IPS-11a (cell line): ENCODE measurements at regions not wholly inside any gene's neighbourhood (a gene's known extent, or its start where the extent isn't known, plus 50 kb on each side); places are given as distances from the start of the nearest gene placed in this dataset.
"Not testable (repeated sequence)": the region's sequence is repeated elsewhere in the genome, so short reads cannot be mapped to it uniquely, and the experiment has no call there.

ENCODE experiments used
- H3K4me3 ChIP-seq: one replicate; pipeline ENCODE4 v1.5.1; 2013; ENCODE audit warnings: low read depth, low read length, control low read depth

DNA sequence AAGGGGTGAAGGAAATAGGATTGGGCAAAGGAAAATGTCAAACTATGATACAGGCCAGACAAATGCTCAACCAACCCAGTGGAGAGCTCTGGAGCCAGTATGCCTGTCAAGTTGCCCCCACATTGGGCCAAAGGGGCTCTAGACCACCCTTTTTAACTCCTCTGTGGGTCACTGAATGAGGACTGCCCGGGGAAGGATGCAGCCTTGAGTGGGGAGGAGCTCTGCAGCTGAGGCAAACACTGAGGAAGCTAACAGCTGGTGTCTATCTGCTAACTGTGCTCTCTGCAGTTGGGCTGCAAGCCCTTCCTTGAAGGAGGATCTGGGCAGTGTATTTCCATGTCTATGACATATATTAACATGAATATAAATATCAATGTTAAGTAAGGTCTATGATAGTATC lies 98.4 kb upstream of the PRSS16 start:
- no peak overlapping the region for H3K4me3 ChIP-seq

DNA sequence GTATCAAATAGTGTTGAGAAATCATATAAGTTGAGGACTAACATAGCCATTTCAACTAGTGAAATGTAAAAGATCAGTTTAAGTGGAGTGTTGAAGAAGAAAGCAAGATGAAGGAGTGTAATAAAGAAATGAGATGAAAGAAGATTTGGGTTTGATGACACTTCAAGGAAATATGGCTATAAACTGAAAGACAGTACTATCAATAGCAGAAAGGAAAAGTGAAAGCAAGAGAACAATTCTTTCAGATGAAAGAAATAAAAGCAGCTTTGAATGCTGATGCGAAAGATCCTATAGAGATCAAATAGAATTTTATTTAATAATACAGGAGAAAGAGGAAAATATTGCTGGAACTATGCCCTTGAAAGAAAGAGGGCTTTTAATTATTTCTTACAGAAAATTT lies 92.8 kb upstream of the PRSS16 start:
- H3K4me3 ChIP-seq = no peak overlapping the region

DNA sequence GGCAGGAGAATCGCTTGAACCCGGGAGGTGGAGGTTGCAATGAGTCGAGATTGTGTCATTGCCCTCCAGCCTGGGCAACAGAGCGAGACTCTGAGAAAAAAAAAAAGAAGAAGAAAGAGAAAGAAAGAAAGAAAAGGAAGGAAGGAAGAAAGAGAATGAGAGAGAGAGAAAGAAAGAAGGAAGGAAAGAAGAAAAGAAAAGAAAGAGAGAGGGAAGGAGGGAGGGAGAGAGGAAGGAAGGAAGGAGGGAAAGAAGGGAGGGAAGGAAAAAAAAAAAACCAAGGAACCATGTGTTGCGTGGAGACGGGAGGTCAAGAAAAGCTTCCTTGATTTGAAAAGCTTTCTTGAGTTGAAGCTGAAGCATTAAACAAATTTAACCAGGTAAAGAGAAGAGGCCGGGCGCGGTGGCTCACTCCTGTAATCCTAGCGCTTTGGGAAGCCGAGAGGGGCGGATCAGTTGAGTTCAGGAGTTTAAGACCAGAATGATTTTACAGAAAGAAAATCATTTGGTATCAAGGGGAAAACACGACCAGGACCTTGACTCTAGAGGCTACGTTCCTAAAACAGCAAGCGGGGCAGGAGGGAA lies 90.5 kb upstream of the PRSS16 start:
- peak overlapping the region; percentile 58 for H3K4me3 ChIP-seq

DNA sequence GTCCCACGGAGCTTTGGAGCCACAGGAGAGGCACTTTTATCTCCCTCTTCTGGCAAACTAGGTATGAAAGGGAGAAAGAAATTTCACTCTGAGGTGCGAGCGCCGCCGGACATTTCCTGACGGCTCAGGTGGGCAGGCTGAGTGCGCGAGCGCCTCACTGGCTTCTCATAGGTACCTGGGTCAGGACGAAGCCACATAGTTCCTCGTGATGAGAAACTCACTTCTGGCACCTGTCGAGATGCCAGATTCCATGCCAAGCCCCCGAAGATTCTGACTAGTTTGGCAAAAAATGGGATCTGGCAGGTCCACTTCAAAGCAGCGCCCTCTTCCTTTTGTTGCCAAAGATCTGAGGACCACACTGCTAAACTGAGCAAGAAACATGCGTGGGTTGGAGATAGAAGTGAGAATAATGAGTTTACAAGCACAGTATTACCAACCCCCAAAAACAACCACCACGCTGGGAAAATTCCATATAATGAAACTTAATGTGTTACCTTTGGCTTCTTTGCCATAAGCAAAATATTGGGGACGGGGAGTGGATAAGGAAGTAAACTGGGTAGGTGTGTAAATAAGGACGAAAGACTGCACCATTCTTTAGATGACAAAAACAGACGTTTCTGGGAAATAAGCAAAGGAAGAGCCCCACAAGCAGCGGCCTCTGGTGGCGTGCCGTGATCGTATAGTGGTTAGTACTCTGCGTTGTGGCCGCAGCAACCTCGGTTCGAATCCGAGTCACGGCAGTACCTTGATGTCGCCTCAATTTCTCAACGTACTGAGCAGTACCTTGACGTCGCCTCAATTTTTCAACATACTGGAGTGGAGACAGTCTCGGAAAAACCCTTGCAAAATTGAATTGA lies 89.8 kb upstream of the PRSS16 start:
- peak overlapping the region; percentile 58 for H3K4me3 ChIP-seq

DNA sequence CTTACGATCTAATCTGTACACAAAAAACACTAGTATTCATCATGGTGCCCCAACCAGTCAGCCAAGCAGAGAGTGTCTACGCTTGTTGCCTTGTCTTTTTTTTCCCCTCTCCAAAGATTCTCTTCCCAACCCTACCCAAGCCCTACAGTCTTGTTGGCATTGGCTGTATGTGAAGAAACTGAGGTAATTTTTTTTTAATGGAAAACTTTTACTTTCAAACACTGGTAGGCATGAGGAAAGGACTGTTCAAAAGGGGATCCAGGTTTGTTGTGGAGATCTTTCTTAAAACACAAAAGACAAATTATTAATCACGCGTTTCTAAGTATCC lies 89.2 kb upstream of the PRSS16 start:
- no peak overlapping the region for H3K4me3 ChIP-seq

DNA sequence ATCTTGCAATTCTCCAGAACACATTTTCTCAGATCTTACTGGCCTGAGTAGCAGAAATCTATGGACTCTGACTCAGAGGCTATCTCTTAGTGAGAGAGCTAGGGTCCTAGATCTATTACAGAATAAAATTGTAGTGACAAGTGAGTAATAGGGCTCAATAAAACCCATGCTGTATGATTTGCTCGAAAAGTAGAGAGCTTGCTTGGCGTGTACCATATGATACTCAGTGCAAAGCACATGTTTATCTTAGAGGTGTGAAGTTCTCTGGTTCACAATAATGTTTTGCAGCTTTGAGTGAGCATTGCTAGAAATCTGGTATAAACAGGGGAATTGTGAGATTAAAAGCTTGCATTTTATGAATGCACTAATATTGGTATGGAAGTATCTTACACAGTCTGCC lies 87.8 kb upstream of the PRSS16 start:
- H3K4me3 ChIP-seq = no peak overlapping the region

DNA sequence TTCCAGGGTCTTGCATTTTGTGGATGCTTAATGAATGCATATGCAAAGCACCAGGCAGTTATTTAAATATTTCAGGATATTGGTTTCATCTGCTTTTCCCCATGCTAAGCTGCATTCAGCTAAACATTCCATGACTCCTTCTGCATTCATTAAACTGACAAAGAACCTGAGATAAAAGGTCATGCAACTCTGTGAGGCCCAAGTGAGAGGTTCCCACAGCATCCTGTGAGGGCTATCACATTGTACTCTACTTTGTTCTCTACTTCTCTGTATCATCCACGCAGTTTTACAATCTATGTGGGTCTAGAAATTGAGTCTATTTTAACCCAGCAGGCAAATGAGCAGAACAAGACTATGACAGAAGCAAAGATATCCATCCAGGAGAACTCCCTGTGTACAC lies 86.4 kb upstream of the PRSS16 start:
- H3K4me3 ChIP-seq = no peak overlapping the region

DNA sequence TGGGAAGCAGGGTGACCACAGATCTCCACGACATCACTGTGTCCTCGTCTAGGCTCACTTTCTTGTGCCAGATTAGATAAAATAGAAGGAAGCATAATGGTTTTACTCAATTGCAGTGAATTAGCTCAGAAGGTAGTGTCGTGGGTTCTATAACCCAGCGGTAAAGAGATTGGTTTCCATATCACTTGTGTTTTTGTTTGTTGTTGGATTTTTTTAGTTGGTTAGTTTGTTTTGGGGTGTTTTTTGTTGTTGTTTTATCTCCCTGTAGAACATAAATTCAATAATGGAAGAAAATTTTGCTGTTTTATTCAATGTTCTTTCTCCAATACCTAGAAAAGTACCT lies 85.9 kb upstream of the PRSS16 start:
- H3K4me3 ChIP-seq = no peak overlapping the region

DNA sequence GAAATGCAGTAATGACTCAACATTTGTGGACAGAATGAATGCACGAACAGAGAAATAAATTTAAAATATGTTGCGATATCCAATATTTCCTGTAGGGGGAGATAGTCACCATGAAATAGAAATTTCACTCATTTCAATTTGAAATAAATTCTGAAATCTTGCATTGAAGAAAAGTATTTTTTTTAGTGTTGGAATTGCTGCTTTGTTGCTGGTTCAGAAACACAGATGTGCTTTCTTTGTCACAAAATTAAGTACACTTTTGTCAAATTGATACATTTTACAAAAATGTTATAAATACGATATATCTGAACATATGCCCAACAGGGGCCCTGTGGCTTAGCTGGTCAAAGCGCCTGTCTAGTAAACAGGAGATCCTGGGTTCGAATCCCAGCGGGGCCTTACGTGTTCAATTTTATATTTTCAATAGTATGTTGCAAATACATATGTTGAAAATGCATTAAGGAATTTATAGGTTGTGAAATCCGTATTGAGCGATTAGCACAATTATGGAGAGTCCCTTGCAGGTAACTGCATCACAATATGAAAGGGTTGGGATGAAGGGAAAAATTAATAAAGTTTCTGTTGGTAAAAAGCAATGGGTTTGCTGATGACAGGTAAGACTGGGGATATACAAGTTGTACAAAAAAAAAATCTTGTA lies 85.4 kb upstream of the PRSS16 start:
- no peak overlapping the region for H3K4me3 ChIP-seq

DNA sequence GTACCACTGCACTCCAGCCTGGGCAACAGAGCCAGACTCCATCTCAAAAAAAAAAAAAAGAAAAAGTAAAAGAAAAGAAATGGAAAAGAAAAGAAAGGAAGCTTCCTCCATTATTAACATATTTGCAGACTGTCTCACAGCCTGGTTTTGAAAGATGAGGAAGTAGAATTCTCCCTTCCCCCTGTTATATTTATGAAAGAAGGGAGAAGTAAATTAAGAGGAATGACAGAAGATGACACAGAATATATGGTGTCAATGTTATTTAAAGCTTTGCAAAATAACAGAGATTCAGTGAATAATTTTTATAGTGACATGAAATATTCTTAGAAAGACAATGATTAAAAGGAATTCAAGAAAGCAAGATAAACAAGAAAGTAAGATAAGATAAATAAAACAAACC lies 83.7 kb upstream of the PRSS16 start:
- H3K4me3 ChIP-seq = no peak overlapping the region

DNA sequence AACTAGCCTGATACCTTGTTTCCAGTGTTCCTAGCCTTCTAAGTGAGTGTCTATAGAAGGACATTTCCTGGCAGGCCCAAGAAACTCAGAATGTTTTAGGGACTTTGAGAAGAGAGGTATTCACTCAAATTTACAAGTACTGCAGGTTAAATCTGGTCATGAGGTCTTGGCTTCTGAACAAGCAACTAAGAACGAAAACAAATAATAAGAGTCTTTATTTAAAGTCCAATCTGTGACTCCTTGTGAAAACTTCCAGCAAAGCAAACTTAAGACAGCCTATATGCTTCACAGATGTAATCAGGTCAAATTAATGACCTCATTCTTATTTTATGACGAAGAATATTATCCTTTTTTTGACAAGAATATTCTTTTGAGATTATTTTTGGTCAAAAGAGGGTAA lies 79.4 kb upstream of the PRSS16 start:
- no peak overlapping the region for H3K4me3 ChIP-seq

DNA sequence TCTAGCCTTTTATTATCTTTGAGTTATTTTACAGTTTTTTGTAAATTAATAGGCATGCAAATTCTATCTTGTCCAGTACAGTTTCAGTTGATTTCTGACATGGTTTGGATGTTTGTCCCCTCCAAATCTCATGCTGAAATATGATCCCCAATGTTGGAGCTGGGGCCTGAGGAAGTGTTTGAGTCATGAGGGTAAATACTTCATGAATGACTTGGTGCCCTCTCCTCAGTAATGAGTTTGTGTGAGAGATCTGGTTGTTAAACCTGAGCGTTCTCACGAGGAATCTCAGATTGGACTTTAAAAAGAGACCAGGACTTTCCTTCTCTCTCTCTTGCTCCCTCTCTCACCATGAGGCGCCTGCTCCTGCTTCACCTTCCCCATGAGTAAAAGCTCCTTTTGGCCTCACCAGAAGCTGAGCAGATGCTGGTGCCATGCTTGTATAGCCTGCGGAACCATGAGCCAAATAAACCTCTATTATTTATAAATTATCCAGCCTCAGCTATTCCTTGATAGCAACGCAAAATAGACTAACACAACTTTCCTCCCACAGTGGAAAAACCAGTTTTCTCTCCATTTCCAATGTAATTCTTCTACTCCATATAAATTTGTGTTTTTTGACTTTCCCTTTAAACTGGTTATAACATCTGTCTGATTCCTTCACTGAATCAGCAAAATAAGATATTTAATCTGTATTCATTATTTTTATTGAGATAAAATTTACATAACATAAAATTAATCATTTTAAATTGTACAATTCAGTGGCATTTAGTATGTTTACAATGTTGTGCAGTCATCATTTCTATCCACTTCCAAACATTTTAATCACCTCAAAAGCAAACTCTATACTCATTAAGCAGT lies 78.7 kb upstream of the PRSS16 start:
- H3K4me3 ChIP-seq = no peak overlapping the region

DNA sequence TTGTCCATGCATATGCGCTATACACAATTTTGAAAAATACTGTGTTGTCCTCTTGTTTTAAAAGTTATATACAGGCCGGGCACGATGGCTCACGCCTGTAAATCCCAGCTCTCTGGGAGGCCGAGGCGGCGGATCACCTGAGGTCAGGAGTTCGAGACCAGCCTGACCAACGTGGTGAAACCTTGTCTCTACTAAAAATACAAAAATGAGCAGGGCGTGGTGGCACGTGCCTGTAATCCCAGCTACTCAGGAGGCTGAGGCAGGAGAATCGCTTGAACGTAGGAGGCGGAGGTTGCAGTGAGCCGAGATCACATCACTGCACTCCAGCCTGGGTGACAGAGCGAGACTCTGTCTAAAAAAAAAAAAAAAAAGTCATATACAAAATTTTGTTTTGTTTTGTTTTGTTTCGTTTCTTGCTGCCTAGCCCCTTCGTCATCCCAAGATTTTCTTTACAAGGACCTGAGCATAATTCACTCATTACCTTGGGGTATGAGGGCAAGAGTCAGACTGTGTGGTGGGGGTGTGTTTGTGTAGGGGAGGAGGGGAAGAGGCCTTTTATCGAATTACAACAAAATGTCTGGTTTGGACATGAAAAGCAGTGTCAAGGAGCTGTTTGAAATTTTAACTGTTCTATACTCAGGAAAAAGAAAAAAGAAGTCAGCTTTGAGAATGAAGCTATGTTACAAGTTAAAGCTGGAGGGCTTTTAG lies 74.8 kb upstream of the PRSS16 start:
- not testable (repeated sequence) for H3K4me3 ChIP-seq

DNA sequence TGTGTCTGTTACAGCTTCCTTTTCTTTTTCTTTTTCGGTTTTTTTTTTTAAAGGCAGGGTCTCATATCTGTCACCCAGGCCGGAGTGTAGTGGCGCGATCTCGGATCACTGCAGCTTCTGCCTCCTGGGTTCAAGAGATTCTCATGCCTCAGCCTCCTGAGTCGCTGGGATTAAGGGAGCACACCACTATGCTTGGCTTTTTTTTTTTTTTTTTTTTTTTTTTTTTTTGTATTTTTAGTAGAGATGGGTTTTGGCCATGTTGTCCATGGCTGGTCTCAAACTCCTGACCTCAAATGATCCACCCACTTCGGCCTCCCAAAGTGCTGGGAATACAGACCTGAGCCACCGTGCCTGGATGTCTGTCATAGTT lies 74.3 kb upstream of the PRSS16 start:
- H3K4me3 ChIP-seq = not testable (repeated sequence)

DNA sequence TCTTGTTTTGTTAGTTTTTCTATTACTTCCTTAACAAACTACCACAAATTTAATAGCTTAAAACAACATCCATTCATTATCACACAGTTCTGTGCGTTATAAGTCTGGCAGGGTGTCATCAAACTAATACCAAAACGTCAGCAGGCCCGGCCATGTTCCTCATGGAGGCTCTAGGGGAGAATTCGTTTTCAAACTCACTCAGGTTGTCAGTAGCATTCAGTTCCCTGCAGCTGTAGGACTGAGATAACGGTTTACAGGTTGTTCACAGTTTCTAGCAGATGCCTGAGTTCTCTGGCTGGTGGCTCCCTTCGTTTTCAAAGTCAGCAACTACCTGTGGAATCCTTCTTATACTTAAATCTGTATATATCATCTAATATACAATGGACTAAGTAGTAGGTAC lies 72.5 kb upstream of the PRSS16 start:
- no peak overlapping the region for H3K4me3 ChIP-seq

DNA sequence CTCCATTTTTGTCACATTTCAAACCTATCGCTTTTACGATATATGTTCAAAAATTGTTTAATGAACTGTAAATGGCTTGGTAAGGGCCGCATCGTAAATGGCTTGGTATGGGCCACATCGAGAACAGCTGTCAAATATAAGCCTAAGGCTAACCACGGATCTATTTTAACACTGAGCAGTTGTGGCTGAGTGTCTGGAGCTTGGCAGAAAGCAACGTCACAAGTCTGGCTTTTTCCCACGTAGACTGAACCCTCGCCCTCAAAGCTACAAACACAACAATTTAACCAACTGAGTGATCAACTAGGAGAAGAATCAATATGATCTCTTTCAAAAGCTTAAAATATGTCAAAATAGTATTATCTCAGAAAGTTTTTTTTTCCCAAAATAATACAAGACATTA lies 71.4 kb upstream of the PRSS16 start:
- no peak overlapping the region for H3K4me3 ChIP-seq

DNA sequence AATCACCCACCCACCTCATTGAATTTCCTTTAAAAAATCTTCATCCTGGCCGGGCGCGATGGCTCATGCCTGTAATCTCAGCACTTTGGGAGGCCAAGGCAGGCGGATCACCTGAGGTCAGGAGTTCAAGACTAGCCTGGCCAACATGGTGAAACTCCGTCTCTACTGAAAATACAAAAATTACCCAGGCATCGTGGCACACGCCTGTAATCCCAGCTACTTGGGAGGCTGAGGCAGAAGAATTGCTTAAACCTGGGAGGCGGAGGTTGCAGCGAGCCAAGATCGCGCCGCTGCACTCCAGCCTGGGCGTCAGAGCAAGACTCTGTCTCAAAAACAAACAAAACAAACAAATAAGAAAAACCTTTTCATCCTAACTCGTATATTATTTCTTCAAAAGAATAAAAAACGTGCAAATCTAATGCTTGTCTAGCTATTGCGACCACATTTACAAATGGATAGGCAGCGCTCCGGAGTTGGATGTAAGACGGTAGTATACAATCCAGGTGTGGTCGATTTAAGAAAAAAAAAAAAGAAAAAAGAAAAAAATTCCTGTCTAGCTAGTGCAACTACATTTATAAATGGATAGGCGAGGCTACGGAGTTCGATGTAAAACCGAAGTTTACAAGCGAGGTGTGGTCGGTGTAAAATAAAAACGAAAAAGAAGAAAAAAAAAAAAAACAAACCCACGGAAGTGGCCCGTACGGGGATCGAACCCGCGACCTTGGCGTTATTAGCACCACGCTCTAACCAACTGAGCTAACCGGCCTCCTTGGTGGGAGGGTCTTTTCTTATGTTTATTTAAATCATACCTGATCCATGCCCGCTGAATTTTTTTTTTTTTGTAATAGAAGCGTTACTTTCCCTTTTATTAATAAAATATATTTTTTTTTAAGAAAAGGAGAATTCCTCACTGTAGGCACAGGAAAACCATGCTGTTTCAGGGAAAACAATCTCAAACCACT lies 70.7 kb upstream of the PRSS16 start:
- peak overlapping the region; percentile 95 for H3K4me3 ChIP-seq

DNA sequence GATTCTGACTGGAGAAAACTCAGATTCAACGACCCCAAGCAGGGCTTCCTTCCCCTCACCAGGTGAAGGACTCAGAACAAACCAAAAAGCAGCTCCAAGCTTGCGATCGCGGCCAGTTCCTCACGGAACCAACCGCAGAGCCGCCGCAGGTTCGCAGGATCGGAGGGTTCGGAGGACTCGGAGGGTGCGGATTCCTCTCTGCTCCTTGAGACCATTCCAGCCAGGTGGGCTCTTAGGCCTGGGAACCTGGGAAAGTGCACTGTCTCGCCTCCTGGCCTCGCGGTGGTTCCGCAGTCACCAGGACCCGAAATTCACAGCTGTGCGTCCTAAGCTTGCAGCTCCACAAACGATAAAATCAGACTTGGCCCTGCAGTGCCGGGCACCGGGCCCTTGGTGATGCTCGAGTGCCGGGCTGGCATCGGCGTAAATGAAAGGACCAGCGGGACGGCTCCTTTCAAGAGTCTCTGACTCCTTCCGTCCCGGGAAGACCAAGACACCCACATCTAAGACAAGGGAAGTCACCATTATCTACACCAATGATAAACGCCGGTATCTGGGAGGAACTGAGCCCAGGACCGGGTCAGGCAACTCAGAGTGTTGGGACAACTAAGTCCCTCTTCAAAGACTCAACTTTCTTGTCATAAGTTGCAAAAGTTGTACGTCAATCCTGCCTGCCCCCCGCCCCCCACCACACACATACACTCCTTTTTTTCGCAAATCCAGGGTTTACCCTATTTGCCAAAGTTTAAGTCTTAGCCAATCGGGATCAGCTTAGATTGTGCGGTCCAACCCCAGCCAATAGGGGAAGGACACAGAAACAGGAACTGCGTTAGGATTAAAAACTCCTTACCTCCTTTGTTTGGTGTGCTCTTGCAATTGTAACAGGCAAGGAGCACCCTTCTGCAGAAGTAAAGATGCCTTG lies 69.8 kb upstream of the PRSS16 start:
- peak overlapping the region; percentile 95 for H3K4me3 ChIP-seq

DNA sequence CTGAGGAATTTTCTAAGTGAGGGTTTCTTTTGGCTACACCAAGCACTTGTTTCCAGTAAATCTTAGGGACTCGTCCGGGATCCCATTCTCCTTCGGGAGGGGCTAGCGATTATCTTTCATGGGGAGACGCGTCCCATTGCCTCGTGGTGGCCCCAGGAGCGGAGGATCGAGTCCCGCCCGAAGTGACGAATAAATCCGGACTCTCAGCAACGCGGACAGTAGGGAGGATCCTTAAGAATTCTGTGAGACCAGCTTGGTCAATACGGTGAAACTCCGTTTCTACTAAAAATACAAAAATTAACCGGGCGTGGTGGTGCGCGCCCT lies 69.1 kb upstream of the PRSS16 start:
- H3K4me3 ChIP-seq = peak overlapping the region; percentile 95
